HG02588 (cell line): ENCODE measurements at regions not wholly inside any gene's neighbourhood (a gene's known extent, or its start where the extent isn't known, plus 50 kb on each side); places are given as distances from the start of the nearest gene placed in this dataset.
"Not testable (repeated sequence)": the region's sequence is repeated elsewhere in the genome, so short reads cannot be mapped to it uniquely, and the experiment has no call there.

Experiments
- ATAC-seq: cut with Tn5 transposase; IDR thresholded peaks from one replicate; pipeline ENCODE4 v1.9.1; 2021; ENCODE audit warnings: mild to moderate bottlenecking, moderate library complexity; ENCODE audit not compliant: unreplicated experiment

DNA sequence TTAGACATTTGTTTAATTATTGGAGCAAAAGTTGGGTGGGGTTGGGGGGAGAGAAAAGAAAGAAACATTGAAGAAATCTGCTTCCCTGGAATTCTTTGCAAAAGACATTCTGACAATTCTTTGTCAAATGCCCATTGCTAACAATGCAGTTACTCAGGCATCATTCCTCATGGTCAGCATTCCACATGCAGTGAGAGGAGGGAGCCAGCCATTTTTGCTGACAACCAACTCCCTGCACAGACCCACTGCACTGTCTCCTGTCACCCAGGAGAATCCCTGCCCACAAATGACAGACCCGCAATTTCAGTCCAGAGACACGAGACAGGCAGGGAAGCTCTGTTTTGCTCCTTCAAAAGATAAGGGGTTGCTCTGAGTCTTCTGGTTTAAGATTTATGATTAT, 985.1 kb upstream of the SLIT2 start:
- no peak for ATAC-seq

DNA sequence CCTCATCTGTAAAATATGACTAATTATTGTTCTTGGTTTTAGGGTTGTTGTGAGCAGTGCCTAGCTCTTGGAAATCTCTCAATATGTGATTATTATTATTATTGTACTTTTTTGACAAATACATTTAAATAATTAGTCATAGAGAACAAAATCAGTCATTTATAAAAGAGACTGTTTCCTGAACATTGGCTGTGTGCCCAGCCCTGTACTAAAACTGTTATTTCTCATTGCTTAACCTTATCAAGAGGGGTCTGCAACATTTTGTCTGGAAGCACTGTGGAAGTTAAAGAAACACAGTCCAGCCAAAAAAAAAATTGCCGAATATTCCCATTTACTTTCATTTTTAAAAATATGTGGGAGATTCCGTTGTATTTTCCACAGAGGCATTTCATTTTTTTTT, 989.2 kb upstream of the SLIT2 start:
- ATAC-seq = no peak

DNA sequence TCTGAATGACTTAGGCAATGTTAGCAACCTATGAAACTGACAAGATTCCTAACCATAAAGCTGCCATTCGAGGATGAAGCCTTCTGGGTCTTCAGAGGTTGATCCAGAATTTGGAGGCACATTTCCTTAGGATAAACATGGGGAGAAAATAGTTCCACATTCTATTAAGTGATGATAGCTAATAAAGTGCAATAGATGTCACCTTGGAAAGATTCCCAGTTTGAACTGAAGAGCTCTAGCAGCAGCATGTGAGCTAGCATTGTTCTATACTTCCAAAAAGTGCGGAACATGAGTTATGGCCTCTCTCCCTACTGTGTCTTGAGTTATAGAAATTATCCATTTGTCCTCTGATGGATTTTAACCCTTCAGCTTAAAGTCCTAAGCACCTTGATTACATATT, 991.4 kb upstream of the SLIT2 start:
- ATAC-seq = no peak

DNA sequence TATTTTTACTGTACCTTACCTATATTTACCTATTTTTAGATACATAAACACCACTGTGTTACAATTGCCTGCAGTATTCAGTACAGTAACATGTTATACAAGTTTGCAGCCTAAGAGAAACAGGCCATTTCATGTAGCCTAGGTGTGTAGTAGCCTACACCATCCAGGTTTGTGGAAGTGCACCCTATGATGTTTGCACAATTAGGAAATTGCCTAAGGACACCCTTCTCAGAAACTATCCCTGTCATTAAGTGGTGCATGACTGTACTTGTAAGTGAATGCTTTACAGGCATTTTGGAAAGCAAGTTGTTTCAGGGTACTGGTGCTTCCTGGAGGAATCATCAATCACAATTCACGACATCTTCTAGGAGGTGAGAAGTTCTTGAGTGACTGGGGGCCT, 991.8 kb upstream of the SLIT2 start:
- ATAC-seq = no peak

DNA sequence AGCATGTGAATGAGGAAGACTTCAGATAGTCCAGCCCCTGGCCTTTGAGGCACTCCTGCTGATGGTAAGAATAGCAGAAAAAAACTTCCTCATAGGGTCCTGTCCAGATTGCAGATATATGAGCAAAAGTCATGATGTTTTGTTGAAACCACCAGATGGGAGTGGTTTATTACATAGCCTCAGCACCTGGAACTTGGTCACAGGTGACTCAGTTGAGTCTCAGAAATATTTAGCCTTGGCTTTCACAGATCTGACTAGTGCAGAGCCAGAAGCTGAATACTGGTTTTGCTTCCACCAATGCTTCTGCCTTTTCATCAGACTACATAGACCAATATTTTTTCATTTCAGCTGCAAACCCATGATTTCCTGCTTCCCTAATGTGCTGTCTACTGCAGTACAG, 994.9 kb upstream of the SLIT2 start:
- ATAC-seq = no peak

DNA sequence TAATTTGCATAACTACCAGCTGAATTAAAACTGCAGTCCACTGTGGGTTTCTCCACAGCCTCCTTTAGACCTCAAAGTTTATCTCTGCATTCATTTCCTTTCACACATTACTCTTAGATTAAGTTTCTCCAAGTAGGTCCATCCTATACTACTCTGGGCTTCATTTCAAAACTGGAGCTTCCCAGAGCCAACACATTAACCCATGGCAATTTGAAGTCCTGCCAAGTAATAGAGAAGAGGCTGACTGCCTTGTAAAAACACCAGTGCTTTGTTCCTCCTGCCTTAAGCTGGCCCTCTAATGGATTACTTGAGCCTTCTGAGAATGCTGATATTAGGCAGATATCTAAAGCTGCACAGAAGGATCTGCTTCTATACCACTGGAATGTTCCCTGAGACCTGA, 997.2 kb upstream of the SLIT2 start:
- ATAC-seq = no peak

DNA sequence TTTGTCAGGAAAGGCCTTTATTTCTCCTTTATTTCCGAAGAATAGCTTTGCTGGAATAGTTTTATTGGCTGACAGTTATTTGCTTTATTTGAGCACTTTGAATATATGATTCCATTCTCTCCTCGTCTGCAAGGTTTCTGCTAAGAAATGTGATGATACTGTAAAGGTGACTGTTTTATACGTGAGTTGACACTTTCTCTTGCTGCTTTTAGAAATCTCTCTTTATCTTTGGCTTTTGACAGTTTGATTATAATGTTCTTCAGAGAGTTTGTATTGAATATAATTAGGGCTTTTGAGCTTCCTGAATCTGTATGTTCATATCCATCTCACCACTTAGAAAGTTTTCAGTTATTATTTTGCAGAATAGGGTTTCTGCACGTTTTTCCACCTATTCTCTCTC, 1003.7 kb upstream of the SLIT2 start:
- no peak for ATAC-seq

DNA sequence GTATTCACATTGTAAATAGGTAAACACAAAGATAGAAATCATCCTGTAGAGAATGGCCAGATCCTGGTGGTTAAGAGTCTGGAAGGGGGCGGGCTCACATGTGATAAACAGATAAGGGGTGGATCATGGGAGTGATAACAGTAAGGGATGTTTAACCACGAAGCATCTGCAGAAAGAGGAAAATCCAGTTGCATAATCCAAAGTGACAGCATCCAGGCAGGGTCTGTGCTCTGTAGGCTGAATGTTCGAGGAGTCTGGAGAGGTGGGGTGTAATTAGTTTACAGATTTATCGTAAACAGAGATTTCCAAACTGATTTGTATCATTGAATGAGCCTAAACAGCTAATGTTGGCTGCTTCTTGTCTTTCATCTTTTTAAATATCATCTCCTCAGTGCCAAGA, 1009.8 kb upstream of the SLIT2 start:
- ATAC-seq = no peak

DNA sequence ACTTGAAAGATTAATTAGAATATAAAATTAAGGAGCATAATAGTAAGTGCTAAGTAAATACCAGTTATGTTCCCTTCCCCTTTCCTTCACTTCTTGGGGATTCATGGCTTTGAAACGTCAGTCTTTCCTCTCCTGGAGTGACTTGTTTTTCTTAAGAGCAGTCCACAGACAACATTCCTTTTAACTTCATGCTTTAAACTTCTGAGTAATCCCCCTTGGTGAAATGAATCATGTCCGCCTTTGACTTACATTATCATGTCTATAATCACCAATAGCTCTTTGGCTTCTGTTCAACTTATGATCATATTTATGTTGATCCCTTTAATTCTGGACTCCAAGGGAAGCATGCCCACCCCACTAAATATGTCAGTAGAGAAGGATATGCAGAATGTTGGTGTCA, 1012.1 kb upstream of the SLIT2 start:
- no peak for ATAC-seq

DNA sequence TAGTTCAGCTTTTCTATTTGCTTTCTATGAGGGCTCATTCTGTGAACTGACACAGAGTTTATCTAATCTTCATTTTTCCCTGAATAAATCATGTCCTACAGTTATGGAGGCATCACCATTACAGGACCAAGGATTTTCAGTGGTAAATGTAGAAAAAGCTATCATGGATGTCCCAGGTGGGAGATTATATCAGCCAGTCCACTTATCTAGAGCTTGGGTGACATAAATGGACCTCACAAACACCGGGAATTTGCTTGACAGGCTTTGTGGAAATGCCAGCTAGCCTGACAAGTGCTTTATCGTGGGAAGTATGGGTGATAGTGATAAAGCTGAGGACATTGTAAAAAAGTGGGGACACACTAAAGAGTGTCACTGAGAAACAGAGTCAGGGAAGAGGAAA, 1015.2 kb upstream of the SLIT2 start:
- no peak for ATAC-seq

DNA sequence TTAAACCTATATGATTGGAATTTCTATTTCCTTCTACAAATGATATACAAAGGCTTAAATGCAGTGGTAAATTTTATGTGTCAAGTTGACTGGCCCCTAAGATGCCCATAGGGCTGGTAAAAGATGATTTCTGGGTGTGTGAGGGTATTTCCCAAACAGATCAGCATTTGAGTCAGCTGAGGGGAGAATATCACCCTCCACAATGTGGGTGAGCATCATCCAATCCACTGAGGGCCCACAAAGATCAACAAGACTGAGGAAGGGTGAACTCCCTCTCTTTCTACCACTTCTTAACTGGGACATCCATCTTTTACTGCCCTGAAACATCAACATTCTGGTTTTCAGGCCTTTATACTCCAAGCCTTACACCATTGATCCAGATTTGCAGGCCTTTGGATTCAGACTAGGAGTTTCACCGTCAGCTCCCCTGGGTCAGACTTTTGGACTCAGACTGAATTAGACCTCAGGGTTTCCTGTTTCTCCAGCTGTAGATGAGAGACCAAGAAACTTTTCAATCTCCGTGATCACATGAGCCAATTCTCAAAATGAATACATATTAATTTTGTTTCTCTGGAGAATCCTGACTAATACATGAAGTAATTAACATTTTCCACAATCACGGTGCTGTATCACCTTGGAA, 1020.7 kb upstream of the SLIT2 start:
- no peak for ATAC-seq

DNA sequence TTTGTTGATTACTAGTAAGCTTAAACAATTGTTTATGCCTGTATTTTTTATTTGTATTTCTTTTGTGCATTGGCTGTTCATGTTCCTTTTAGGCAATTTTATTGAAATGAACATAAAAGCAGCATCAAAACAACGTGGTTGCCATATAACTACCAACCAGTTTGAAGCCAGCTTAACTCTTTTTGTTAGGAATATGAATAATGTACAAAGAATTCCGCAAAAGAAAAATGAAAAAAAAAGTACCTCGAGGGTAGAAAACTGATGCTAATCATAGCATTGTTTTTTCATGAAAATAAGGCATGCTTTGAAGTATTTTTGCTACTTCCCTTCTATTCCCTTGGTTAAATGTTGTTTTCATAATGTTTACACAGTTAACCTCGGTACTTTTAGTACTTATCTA, 1024.0 kb upstream of the SLIT2 start:
- no peak for ATAC-seq

DNA sequence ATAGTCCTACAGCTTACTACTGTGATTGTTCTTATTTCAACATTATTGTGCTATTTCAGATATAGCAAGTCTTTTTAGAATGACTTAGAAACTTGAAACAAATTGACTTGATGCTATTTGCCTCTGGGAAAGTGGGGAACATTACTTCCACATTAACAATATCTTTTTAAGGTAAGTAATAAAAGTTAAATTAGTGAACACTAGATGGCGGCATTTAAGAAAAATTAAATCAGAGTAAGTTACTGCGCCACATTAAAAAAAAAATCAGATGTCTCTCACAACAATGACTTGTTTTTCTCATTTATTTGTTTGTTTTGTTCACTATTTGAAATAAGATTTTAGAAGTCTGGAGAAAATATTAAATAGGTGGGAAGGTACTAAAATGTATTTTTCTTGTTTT, 1026.9 kb upstream of the SLIT2 start:
- ATAC-seq = no peak

DNA sequence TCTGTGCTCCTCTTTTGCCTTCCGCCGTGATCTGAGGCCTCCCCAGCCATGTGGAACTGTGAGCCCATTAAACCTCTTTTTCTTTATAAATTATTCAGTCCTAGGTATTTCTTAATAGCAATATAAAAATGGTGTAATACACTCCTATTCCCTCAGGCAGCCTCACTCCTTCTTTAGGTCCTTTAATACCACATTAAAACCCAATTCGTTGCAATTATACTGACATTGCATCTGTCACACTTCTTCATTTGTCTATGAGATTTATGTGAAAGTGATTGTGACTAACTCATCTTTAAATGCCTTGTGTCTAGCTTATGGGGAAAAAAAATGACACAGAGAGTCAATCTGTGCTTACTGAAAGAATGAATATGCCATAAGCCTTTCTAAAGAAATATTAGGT, 1035.2 kb upstream of the SLIT2 start:
- no peak for ATAC-seq

DNA sequence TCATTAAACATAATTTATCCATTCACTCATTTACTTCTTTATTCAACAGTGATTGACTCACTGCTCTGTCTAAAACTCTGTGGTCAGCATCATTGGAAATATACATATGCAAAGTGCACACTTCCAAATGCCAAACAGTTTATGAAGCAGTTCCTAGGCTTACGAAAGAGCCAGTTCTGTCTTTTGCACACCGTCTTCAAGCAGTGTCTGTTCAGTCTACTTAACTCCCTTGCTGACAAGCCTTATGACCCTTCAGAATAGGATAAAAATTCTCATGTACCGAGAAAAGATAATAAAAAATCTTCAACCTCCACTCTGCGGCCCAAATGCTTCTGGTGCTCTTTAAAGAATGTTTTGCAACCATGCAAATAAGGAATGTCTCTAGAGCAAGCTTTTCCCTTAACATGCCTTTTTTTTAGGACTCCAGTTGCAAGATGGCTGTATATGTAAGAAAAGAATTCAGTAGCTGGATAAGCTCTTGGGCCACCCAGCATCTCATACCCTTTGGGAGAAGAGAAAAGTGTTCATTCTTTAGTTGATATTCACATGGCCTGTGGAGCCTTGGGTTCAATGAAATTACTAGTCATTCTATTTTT, 1037.0 kb upstream of the SLIT2 start:
- ATAC-seq = no peak

DNA sequence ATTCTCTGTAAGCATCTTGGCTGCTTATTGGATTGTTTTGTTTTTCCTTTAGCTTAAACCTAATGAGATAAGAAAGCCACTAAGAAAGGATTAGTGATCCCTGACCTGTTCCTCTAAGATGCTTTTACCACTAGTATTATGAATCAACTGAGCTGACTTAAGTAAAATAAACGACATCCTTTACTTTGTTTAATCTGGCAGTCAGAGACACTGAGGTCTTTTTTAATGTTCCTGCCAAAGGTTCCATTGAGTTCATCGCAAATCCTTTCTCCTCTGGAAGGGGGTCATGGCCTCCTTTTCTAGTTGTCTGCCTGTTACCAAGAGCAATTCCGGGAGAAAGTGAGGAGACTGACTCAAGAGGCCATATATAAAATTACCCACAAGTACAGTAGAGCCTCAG, 1038.3 kb upstream of the SLIT2 start:
- no peak for ATAC-seq

DNA sequence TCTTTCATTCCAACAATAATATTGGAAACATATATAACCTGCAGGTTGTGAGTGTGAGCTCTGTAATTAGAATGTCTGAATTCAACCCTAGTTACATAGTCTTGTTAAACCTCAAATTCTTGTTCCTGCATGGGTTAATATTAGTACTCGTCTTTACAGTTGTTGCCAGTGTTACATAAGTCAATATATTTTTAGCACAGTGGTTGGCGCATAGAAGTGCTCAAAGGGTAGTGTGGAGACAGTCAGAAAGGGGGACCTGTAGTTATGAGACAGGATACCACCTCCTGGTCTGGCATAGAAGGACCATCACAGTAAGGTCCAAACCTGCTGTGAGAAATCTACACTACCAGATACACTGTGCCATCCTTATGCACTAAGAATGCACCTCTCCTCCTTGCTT, 1045.9 kb upstream of the SLIT2 start:
- no peak for ATAC-seq

DNA sequence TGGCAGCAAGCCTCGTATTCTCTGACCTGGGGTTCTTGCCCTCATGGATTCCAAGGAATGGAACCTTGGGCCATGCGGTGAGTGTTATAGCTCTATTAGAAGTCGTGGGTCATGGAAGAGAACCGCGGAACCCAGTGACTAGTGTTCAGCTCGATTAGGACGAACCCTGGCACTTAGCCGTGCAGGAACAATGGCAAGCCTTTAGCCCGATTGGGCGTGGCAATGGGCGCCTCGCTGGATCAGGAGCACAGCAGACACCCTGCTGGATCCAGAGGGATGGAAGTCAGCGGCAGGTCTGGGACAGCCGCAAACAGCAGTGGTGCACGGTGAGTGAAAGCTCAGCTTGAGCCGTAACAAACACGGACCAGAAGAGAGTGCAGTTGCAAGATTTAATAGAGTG, 1053.9 kb upstream of the SLIT2 start:
- ATAC-seq = not testable (repeated sequence)

DNA sequence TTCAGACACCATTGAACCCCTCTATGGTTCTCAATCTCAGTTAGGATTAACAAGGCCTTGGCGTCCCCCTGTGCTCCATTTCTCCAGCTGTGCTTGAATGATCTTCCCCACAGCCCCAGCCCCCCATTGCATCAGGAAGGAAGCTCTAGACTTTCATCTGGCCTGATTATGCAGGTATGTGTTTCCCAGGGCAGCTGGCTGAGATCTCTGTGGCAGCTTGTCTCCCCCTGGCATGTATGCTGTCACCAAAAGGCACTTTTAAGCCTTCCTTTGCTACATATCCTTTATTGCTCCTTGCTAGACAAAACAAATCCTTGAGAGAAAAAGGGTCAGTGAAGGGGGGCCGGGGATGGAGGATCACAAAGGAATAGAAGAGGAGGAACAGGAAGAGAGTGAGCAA, 1056.0 kb upstream of the SLIT2 start:
- no peak for ATAC-seq

DNA sequence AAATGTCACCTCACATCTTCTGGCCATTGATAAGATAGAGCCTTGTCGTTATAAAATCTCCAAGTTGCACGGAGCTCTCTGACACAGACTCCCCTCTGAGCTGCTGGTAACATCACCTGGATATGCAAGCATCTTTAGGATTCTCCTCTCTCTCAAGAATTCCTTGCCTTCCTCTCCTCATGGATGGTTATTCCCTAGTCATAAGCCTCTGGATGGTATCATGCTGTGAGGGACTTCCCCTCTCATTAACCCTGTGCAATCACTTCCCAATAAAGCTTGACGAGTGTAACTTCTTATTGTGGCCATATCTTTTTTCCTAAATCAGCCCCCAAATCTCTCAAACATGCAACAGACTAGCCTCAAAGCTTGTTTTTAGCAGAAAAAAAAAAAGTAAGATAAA, 1057.0 kb upstream of the SLIT2 start:
- no peak for ATAC-seq

DNA sequence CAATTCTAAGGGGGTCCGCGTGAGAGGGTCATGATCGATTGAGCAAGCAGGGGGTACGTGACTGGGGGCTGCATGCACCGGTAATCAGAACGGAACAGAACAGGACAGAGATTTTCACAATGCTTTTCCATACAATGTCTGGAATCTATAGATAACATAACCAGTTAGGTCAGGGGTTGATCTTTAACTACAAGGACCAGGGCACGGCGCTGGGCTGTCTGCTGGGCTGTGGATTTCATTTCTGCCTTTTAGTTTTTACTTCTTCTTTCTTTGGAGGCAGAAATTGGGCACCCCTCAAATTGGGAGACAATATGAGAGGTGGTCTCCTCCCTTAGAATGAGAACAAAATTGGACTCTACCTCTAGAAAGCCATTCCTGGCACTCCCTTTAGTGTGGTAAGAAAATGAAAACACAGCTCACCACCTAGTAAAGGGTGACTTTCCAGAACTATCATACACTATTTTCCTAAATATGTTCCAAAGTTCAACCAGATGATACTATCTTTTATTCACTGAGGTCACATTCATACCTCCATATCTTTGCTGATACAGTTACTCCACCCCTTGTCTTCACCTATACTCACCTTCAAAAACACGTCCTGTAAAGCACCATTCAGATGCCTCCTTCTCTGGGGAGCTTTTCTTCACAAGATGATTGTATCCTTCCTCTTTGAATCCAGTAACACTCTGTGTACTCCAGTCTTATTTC, 1058.3 kb upstream of the SLIT2 start:
- ATAC-seq = no peak

DNA sequence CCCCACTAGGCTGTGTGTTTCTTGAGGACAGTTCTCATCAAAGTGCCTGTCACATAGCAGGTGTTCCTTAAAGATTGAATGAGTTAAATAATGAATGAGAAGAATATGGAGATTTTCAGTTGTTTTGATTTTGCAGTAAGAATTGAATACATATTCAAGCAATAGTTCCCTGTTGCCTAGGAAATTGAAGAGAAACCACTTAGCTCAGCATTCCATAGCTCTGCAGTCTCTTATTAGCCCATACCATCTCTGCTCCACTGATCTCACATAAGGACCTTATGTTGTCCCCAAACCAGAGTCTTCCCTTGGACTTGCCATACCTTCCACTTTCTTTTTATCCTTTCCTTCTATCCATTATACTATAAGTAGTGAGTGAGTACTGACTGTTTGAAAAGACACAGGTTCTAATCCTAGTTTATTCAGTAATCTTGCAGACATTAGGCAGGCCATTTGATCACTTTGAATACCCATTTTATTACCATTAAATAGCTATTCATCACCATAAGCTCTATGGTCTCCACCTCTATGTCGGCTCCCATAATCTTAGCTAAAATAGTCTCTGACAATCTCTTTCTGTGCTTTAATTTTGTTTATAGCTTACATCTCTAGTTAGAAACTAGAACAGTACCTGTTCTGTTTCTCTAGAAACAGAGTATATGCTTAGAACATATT, 1059.6 kb upstream of the SLIT2 start:
- no peak for ATAC-seq
